Skeletal muscle tissue (tissue), 3 donors: ENCODE measurements at regions not wholly inside any gene's neighbourhood (a gene's known extent, or its start where the extent isn't known, plus 50 kb on each side); places are given as distances from the start of the nearest gene placed in this dataset.
"Not testable (repeated sequence)": the region's sequence is repeated elsewhere in the genome, so short reads cannot be mapped to it uniquely, and the experiment has no call there.

Experiments used
- H3K27ac ChIP-seq: one replicate; pipeline ENCODE4 v1.7.0; 2013; ENCODE audit warnings: mild to moderate bottlenecking, low read depth, low read length, inconsistent platforms
- H3K27me3 ChIP-seq, 3 donors: one replicate each; pipeline ENCODE4 v1.7.0; 2013; ENCODE audit warnings: low read length in 3 of 3; ENCODE audit not compliant: control insufficient read depth in 3 of 3, insufficient read depth in 3 of 3
- H3K36me3 ChIP-seq, 3 donors: one replicate each; pipeline ENCODE4 v1.7.0; 2013; ENCODE audit warnings: low read length in 3 of 3; ENCODE audit not compliant: control insufficient read depth in 3 of 3, insufficient read depth in 3 of 3
- H3K4me1 ChIP-seq, 3 donors: one replicate each; pipeline ENCODE4 v1.7.0; 2013; ENCODE audit warnings: low read length in 3 of 3, mild to moderate bottlenecking in 3 of 3; ENCODE audit not compliant: control insufficient read depth in 3 of 3, insufficient read depth in 3 of 3
- H3K4me3 ChIP-seq, 3 donors: one replicate each; pipeline ENCODE4 v1.7.0; 2013; ENCODE audit warnings: low read length in 3 of 3
- H3K9ac ChIP-seq, 3 donors: one replicate each; pipeline ENCODE4 v1.7.0; 2013; ENCODE audit warnings: low read length in 3 of 3, mild to moderate bottlenecking in 3 of 3, moderate library complexity in 2 of 3, low read depth in 1 of 3
- H3K9me3 ChIP-seq, 3 donors: one replicate each; pipeline ENCODE4 v1.7.0; 2013; ENCODE audit warnings: low read length in 3 of 3; ENCODE audit not compliant: control insufficient read depth in 3 of 3
- donor health status: Osteomylitis.

GRCh38 chr7:29636009-29636351 lies 72.3 kb downstream of the PRR15 start:
- H3K27ac ChIP-seq = no peak overlapping the region
- H3K36me3 ChIP-seq = no peaks in the 10 kb centered on the region
- no peak overlapping the region for H3K9ac ChIP-seq
- H3K4me3 ChIP-seq = no peak overlapping the region
- no peaks in the 10 kb centered on the region for H3K9me3 ChIP-seq
- H3K27me3 ChIP-seq = no peaks in the 10 kb centered on the region
- H3K4me1 ChIP-seq = no peaks in the 10 kb centered on the region

GRCh38 chr7:29637374-29637773 lies 73.7 kb downstream of the PRR15 start:
- Histone ChIP-seq H3K4me3 (no peak overlapping the region), H3K27me3 (no peaks in the 10 kb centered on the region), H3K4me1 (peaks cover 0 to 6% (median 5%) of the 10 kb centered on the region in 3 donors), H3K9ac (no peak overlapping the region), H3K9me3 (no peaks in the 10 kb centered on the region), H3K36me3 (no peaks in the 10 kb centered on the region), H3K27ac (no peak overlapping the region)

GRCh38 chr7:29638841-29639240 lies 75.2 kb downstream of the PRR15 start:
- H3K4me3 ChIP-seq, H3K9me3 ChIP-seq, H3K36me3 ChIP-seq, H3K4me1 ChIP-seq, H3K27me3 ChIP-seq, H3K27ac ChIP-seq, H3K9ac ChIP-seq: not testable (repeated sequence)

GRCh38 chr7:29639386-29639785 lies 75.8 kb downstream of the PRR15 start:
- Histone ChIP-seq H3K27me3 (no peaks in the 10 kb centered on the region), H3K9me3 (no peaks in the 10 kb centered on the region), H3K4me3 (no peak overlapping the region), H3K36me3 (no peaks in the 10 kb centered on the region), H3K27ac (no peak overlapping the region), H3K4me1 (peaks cover 0 to 6% (median 5%) of the 10 kb centered on the region in 3 donors), H3K9ac (no peak overlapping the region)

GRCh38 chr7:29639886-29640595 lies 76.4 kb downstream of the PRR15 start:
- Histone ChIP-seq H3K4me3 (no peak overlapping the region), H3K4me1 (peaks cover 0 to 6% (median 5%) of the 10 kb centered on the region in 3 donors), H3K27ac (no peak overlapping the region), H3K9ac (no peak overlapping the region), H3K27me3 (no peaks in the 10 kb centered on the region), H3K36me3 (no peaks in the 10 kb centered on the region), H3K9me3 (no peaks in the 10 kb centered on the region)

- Histone ChIP-seq H3K27me3 (no peaks in the 10 kb centered on the region), H3K9ac (no peak overlapping the region), H3K9me3 (no peaks in the 10 kb centered on the region), H3K4me1 (peaks cover 0 to 6% (median 5%) of the 10 kb centered on the region in 3 donors), H3K36me3 (no peaks in the 10 kb centered on the region), H3K4me3 (no peak overlapping the region), H3K27ac (no peak overlapping the region)
Observed at GRCh38 chr7:29641651-29642050, 78.0 kb downstream of the PRR15 start.

GRCh38 chr7:29642494-29643155 lies 79.0 kb downstream of the PRR15 start:
- Histone ChIP-seq H3K4me1 (peaks cover 0 to 6% (median 5%) of the 10 kb centered on the region in 3 donors), H3K27me3 (no peaks in the 10 kb centered on the region), H3K36me3 (no peaks in the 10 kb centered on the region), H3K4me3 (no peak overlapping the region), H3K9ac (no peak overlapping the region), H3K27ac (no peak overlapping the region), H3K9me3 (no peaks in the 10 kb centered on the region)

- H3K27ac ChIP-seq, H3K9ac ChIP-seq, H3K4me1 ChIP-seq, H3K4me3 ChIP-seq, H3K9me3 ChIP-seq, H3K36me3 ChIP-seq, H3K27me3 ChIP-seq: not testable (repeated sequence)
Observed at GRCh38 chr7:29646116-29646515, 82.5 kb downstream of the PRR15 start.

- Histone ChIP-seq H3K4me3 (no peak overlapping the region), H3K9me3 (no peaks in the 10 kb centered on the region), H3K27me3 (no peaks in the 10 kb centered on the region), H3K36me3 (no peaks in the 10 kb centered on the region), H3K27ac (no peak overlapping the region), H3K9ac (no peak overlapping the region), H3K4me1 (peaks cover 0 to 3% (median 0%) of the 10 kb centered on the region in 3 donors)
Observed at GRCh38 chr7:29647020-29647654, 83.5 kb downstream of the PRR15 start.

GRCh38 chr7:29647691-29648210 lies 84.1 kb downstream of the PRR15 start:
- H3K9me3 ChIP-seq, H3K27ac ChIP-seq, H3K4me1 ChIP-seq, H3K27me3 ChIP-seq, H3K36me3 ChIP-seq, H3K4me3 ChIP-seq, H3K9ac ChIP-seq: not testable (repeated sequence)
